Ovary (tissue), 3 donors: ENCODE measurements at regions not wholly inside any gene's neighbourhood (a gene's known extent, or its start where the extent isn't known, plus 50 kb on each side); places are given as distances from the start of the nearest gene placed in this dataset.
"Not testable (repeated sequence)": the region's sequence is repeated elsewhere in the genome, so short reads cannot be mapped to it uniquely, and the experiment has no call there.

Experiments
- CTCF ChIP-seq, 3 donors: fragments of 450-650 bp in 2 of 3; fragments of 200-600 bp in 1 of 3; IDR thresholded peaks; one replicate each; pipeline versions ENCODE4 v1.5.1 to v1.8.0; 2016 to 2022; ENCODE audit warnings: antibody characterized with exemption in 3 of 3, mild to moderate bottlenecking in 1 of 3
- POLR2A ChIP-seq: fragments of 450-650 bp; IDR thresholded peaks from one replicate; pipeline ENCODE4 v1.6.1; 2017; ENCODE audit warnings: antibody characterized with exemption, mild to moderate bottlenecking, moderate library complexity
- donor health status: DM: no; HTN: no; CAD: no.

DNA sequence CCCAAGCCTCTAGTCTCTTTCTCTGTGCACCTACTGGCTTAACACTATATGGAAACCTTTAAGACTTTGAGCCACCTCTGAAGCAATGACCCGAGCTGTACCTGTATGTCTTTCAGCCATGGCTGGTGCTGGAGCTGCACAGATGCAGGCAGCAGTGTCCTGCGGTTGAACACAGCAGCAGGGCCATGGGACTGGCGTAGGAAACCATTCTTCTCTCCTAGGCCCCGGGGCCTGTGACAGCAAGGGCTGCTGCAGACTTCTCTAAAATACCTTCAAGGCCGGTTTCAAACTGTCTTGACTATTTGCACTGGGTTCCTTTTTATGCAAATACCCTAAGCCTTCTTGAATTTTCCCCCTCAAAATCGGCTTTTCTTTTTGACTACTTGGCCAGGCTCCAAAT lies 243.6 kb downstream of the CWH43 start:
- not testable (repeated sequence) for TF ChIP-seq POLR2A; CTCF (IDR thresholded peaks at IDR 0.05)
